IPS-NIHi11 (cell line): ENCODE measurements at regions not wholly inside any gene's neighbourhood (a gene's known extent, or its start where the extent isn't known, plus 50 kb on each side); places are given as distances from the start of the nearest gene placed in this dataset.
"Not testable (repeated sequence)": the region's sequence is repeated elsewhere in the genome, so short reads cannot be mapped to it uniquely, and the experiment has no call there.

Experiments
- DNase-seq: peaks from one replicate; pipeline ENCODE4 v3.0.0; 2012; ENCODE audit warnings: mixed read lengths, low spot score

DNA sequence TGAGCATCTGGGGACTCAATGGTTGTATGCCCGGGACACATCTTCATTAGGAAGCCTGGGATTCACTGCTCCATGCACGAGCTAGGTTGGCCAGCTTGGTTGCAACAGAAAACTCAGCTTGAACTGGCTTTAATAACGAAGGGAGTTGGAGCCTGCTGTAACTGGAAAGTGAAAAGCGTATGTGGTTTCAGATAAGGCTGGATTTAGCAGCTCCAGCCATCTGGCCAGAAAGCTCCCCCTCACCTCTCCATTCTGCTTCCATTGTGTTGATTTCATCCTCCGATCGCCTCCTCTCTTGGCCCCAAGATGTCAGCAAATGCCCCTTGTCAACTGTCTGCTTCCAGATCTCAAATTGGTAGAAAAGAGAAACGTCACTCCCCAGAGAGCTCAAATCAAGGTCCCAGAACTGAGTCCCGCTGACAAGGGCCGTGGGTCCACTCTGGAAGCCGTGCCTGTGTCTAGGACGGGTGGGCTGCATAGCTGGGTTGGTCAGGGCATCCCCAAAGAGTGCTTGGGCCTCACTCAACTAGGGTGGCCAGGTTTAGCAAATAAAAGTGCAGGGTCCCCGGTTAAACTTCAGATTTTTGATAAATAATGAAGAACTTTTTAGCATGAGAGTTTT, 117.0 kb upstream of the PMEPA1 start:
- no peak for DNase-seq

DNA sequence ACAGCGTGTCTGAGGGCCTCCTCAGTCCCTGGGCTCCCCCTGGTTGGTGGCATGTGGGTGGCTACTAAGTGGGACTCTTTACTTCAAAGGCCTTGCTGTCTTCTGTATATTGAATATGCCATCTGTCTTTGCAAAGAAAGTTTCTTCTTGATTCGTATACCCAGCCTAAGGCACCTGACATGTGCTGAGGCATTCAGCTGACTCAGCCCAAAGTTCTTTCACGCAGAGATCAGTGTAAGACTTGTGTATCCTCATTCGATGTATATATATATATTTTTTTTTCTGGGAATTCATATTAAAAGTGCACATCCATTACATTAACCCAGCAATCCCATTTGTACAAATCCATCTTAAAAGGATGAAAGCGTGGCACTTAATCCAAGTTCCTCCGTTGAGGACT, 115.1 kb upstream of the PMEPA1 start:
- no peak for DNase-seq

DNA sequence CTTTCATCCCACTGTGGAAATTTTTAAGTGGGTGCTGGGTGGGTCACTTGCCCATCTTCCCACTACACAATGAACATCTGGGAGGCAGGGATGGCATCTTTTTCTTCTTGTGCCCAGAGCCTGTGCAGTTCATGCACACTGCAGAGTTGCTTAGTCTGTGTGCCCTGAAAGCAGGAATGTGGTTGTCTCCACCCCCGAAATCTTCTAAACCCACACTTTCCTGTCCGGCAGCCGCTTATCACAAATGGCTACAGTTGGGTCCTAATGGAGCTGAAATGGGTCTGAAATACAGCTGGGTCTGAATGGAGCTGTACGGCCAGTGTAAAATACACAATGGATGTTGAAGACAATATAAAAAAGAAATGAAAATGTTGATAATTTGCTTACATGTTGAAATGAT, 112.1 kb upstream of the PMEPA1 start:
- no peak for DNase-seq

DNA sequence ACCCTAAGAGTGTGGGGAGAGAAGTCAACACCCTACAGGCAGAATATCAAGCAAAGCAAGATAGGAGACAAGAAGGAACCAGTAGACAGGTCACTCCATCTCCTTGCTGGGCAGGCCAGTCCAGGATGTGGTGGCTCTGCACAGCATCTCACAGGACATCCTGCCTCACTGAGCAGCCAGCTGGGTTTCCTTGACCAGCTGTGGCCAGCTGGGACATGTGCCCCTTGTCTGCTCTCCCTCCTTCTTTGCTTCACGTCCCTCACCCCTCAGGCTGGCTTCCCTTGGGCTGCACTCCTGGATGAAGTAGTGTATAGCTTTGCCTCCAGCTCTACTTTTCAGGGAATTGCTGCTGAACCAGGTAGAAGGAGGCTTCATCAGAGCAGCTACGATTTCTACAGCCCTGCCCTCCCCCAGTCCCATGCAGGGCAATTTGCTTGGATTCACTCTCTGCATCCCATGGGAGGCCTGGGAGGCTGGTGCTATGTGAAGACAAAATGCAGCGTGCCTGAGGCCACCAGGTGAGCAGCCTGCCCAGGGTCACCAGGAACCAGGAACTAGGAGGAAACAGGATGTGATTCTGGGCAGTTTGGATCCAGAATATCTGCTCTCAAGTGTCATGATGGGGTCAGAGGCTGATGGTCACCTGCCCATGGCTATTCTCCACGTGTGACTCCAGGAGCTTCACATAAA, 110.0 kb upstream of the PMEPA1 start:
- no peak for DNase-seq

DNA sequence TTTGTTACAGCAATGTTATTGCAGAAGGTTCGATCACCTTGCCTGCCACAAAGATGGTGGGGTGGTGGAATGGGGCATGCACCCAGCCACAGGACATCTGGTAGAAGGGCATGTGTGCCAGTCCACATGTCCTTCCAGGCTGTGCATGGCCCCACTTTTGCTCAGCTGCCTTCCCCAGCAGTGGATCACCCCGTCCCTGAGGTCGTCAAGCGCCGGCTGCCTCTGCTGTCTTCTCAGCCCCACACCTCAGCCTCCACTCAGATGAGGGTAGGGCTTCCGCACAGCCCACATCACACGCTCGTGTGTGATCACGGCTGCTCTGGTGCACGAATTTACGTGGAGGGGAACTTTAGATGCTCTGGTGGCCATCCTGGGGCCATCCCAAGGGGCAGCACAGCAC, 109.5 kb upstream of the PMEPA1 start:
- DNase-seq: no peak

- no peak for DNase-seq
Observed at GRCh38 chr20:57818418-57819181, 108.8 kb upstream of the PMEPA1 start.

GRCh38 chr20:57815405-57815804, 105.6 kb upstream of the PMEPA1 start:
- no peak for DNase-seq

- DNase-seq: no peak
Observed at GRCh38 chr20:57814529-57814928, 104.7 kb upstream of the PMEPA1 start.

GRCh38 chr20:57813509-57814269, 103.9 kb upstream of the PMEPA1 start:
- DNase-seq: no peak

GRCh38 chr20:57812632-57813031, 102.8 kb upstream of the PMEPA1 start:
- DNase-seq: not testable (repeated sequence)

- no peak for DNase-seq
Observed at GRCh38 chr20:57811374-57812020, 101.7 kb upstream of the PMEPA1 start.

- no peak for DNase-seq
Observed at GRCh38 chr20:57810511-57811373, 100.9 kb upstream of the PMEPA1 start.

- DNase-seq: no peak
Observed at GRCh38 chr20:57809661-57810172, 99.9 kb upstream of the PMEPA1 start.

DNA sequence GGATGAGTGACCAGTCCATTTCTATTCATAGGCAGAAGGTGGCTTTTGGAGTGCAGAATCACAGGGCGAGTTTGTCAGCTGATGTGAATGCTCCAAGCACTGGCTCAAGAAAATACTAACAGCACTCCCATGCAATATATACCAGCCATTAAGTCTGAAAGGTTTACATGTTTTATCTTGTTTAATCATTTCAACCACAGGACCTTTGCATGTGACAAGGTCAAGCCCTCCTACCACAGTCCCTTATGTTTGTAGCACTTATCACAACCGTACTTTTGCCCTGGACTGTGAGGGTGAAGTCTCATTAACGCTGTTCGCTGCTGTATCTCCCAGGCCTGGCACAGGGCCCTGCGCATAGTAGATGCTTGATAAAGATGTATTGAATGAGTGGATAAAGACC, 99.3 kb upstream of the PMEPA1 start:
- no peak for DNase-seq

DNA sequence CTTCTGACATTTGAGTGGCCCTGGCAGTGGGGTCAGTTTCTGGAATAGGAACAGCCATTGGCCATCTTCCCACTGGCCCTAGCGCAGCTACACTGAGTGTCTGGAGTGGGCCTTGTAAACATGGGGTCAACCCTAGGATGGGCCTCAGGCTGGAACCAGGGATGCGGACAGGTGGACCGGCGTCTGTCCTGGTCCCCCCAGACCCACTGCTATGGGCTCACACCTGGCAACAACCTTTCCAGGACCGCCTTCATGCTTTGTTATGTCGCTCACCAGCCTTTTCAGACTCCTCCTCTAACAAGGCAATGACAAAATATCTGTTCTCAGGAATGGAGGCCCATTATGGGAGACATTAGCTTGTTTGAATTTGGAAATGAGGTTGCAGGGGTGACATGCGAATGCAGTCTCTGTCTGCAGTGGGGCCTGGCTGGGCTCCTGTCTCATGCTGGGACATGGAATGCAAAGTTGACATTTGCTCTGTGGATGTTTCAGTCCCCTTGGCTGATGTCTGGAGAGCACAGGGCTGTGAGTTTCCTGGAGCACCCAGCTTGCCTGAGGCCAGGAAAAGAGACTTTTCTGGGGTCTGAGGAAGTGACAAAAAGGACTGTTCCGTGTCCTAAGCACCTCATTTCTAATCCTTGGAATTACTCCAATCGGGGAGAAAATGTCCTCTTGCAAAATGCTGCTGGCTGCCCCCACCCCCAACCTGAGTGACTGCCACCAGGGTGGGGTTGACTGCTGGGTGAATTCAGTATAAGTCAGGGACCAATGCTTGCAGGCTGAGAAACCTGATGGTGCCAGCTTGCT, 98.7 kb upstream of the PMEPA1 start:
- no peak for DNase-seq

DNA sequence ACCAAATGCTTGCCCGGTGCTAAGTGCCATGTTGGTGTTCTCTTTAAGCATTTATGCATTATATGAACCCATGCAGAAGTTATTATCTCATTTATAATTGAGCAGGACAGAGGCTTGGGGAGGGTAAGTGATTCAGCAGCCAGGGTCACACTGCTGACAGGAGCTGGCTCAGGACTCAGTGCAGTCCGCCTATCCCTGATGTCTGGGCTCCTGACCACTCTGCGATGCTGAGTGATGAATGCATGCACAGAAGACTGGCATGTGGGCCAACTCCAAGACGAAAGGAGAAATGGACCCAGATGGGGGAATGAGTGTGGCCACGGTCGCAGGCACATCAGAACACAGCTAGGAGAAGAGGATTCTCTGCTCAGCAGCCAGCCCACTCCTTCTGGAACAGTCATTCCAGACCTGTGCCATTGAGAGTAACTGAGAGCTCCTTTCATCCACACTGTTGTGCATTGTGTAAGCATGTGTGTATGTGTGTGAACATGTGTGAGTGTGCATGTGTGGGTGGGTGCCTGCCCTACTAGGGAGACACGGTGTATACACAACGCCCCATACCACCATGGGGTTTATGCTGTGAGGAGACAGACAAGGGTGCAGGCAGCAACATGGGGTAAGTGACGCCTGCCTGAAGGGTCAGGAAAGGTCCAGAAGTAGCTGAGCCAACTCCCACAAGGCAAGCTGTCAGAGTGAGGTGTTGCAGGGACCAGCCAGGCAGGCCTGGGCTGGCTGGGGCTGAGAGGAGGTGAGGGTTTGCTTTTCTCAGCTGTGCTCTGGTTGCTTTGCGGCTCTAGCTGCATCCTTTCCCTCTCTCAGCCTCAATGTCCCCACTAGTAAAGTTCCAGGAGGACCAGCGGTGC, 97.8 kb upstream of the PMEPA1 start:
- DNase-seq: no peak

DNA sequence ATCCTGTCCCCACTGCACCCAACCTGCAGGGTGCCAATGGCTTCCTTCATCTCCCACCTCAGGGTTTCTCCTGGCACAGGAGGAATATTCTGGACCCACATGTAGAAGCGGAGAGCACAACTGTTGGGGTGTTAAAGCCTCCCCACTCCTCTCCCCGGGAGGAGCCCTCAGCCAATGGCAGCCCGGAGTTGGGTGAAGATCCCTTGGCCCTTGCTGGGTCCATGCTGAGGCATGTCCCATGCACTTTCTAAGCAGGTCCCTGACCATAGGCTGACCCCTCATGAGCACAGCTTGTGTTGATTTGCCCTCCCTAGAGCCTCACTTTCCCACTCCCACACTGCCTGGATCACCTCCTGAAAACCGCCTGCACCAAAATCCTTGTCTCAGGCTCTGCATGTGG, 97.2 kb upstream of the PMEPA1 start:
- DNase-seq: no peak

DNA sequence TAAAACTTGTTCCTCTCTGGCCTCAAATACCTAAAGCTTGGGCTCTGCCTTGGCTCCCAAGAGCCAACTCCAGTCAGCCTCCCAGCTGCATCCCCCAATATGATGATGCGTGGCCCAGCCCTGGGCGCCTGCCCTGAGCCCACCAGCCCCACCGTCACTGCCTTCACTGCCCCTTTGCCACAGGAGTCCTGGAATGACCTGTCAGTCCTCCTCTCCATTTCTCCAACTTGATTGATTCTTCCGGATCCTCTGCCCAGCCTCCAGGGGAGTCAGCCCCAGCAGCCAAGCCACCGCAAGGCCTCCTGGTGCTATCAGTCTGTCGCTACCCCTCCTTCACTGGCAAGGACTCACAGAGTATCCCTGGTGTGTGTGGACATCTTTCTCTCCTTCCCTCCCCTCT, 96.7 kb upstream of the PMEPA1 start:
- no peak for DNase-seq

DNA sequence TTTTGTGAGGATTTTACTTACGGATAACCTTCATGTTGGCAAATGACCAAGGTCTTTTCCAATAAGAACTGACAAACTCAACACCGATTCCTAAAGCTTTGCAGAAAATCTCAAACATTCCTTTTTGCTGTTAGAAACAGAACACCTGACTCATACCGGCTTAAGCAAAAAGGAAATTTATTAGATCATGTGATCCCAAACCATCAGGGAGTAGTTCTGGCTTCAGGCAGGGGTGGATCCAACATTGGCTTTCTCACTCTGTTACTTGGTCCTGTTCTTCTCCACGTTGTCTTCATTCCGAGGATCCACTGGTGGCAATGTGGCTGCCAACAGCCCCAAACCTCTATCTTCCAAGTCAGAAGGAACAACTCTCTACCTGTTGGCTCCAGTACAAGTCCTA, 95.9 kb upstream of the PMEPA1 start:
- DNase-seq: no peak
